GM13977 (cell line): ENCODE measurements at regions not wholly inside any gene's neighbourhood (a gene's known extent, or its start where the extent isn't known, plus 50 kb on each side); places are given as distances from the start of the nearest gene placed in this dataset.

Experiments
- DNase-seq: peaks from one replicate; pipeline ENCODE4 v3.0.0; 2012; ENCODE audit warnings: low spot score
- CTCF ChIP-seq: IDR thresholded peaks from 2 replicates; pipeline ENCODE4 v1.5.1; 2012; ENCODE audit warnings: mild to moderate bottlenecking, control low read depth; ENCODE audit not compliant: insufficient read depth; ENCODE audit errors: extremely low read depth, missing control alignments
- in situ Hi-C: fragments of 300-500 bp; cut with MboI; formaldehyde crosslinking; loops from one replicate; pipeline ENCODE4 v1.12.0; 2022; ENCODE audit warnings: low sequenced_read_pairs, low pct_unique_long_range_greater_than_20kb, mixed read lengths, inconsistent platforms; ENCODE audit not compliant: unreplicated experiment

GRCh38 chr5:10099548-10099947, 150.1 kb downstream of the ATPSCKMT start:
- TF ChIP-seq CTCF = no peak
- DNase-seq = no peak
- in situ Hi-C loops = no loop called here

GRCh38 chr5:10091701-10092100, 158.0 kb downstream of the ATPSCKMT start:
- DNase-seq = no peak
- in situ Hi-C loops = no loop called here

GRCh38 chr5:10090074-10090473, 159.6 kb downstream of the ATPSCKMT start:
- no peak for TF ChIP-seq CTCF
- no peak for DNase-seq
- in situ Hi-C loops = no loop called here

More at GRCh38 chr5:10091701-10092100, 158.0 kb downstream of the ATPSCKMT start:
- no peak for TF ChIP-seq CTCF

GRCh38 chr5:10085185-10085584, 164.5 kb downstream of the ATPSCKMT start:
- DNase-seq = no peak
- in situ Hi-C loops = no loop called here
- TF ChIP-seq CTCF = no peak

- TF ChIP-seq CTCF = no peak
- in situ Hi-C loops = no loop called here
- no peak for DNase-seq
Observed at GRCh38 chr5:10081584-10081983, 168.1 kb downstream of the ATPSCKMT start.

- TF ChIP-seq CTCF = no peak
- in situ Hi-C loops = no loop called here
- DNase-seq = no peak
Observed at GRCh38 chr5:10077791-10078545, 171.7 kb downstream of the ATPSCKMT start.
